GOT3 (cell line): ENCODE measurements at regions not wholly inside any gene's neighbourhood (a gene's known extent, or its start where the extent isn't known, plus 50 kb on each side); places are given as distances from the start of the nearest gene placed in this dataset.

ENCODE experiments used
- DNase-seq: peaks from one replicate; lab custom pipeline; 2025; ENCODE audit warnings: mixed read lengths; lab: John Stamatoyannopoulos, UW

GRCh38 chr1:173422456-173422976 lies 54.6 kb upstream of the PRDX6 start:
- no peak for DNase-seq

- DNase-seq = no peak
Measured at GRCh38 chr1:173423291-173423690, 53.8 kb upstream of the PRDX6 start.

- DNase-seq = no peak
Measured at GRCh38 chr1:173424143-173424542, 53.0 kb upstream of the PRDX6 start.

GRCh38 chr1:173424782-173425407 lies 52.2 kb upstream of the PRDX6 start:
- no peak for DNase-seq

GRCh38 chr1:173426057-173426456 lies 51.1 kb upstream of the PRDX6 start:
- DNase-seq = no peak

GRCh38 chr1:173427146-173428054 lies 49.7 kb upstream of the PRDX6 start:
- no peak for DNase-seq
